Fibroblast of lung (primary cell): ENCODE measurements at regions not wholly inside any gene's neighbourhood (a gene's known extent, or its start where the extent isn't known, plus 50 kb on each side); places are given as distances from the start of the nearest gene placed in this dataset.

Experiments used
- DNase-seq, 2 donors: peaks; one replicate each; pipeline versions ENCODE4 v3.0.0 to v3.0.0-alpha.2; 2010; ENCODE audit warnings: low read depth in 2 of 2
- H2AFZ ChIP-seq: 2 replicates; pipeline ENCODE4 v1.5.1; 2012; ENCODE audit warnings: low read length, control low read depth, inconsistent platforms
- H3K27ac ChIP-seq: 2 replicates; pipeline ENCODE4 v1.5.1; 2011; ENCODE audit warnings: low read length, control low read depth; ENCODE audit not compliant: insufficient read depth
- H3K27me3 ChIP-seq: 2 replicates; pipeline ENCODE4 v1.5.1; 2011; ENCODE audit warnings: mild to moderate bottlenecking, low read length; ENCODE audit not compliant: control insufficient read depth, insufficient read depth
- H3K36me3 ChIP-seq: 2 replicates; pipeline ENCODE4 v1.5.1; 2011; ENCODE audit warnings: low read length; ENCODE audit not compliant: control insufficient read depth, insufficient read depth
- H3K4me1 ChIP-seq: 2 replicates; pipeline ENCODE4 v1.5.1; 2011; ENCODE audit warnings: low read length; ENCODE audit not compliant: control insufficient read depth, insufficient read depth; ENCODE audit errors: extremely low read depth
- H3K4me2 ChIP-seq: 2 replicates; pipeline ENCODE4 v1.5.1; 2011; ENCODE audit warnings: low read length, control low read depth; ENCODE audit not compliant: insufficient read depth; ENCODE audit errors: extremely low read depth
- H3K4me3 ChIP-seq, 4 experiments: fragments of 200-600 bp in 1 of 4; sonication (generic) in 1 of 4; replicated peaks in 1 of 4; 2 replicates each; pipeline ENCODE4 v1.5.1; 2011 to 2016; ENCODE audit warnings: low read length in 4 of 4, low read depth in 3 of 4, mild to moderate bottlenecking in 3 of 4, control low read depth in 2 of 4, inconsistent platforms in 1 of 4, mixed read lengths in 1 of 4; ENCODE audit not compliant: insufficient read depth in 1 of 4; ENCODE audit errors: control extremely low read depth in 1 of 4
- H3K79me2 ChIP-seq: 2 replicates; pipeline ENCODE4 v1.5.1; 2012; ENCODE audit warnings: mild to moderate bottlenecking, low read length, inconsistent platforms; ENCODE audit not compliant: control insufficient read depth, insufficient read depth
- H3K9ac ChIP-seq: 2 replicates; pipeline ENCODE4 v1.5.1; 2011; ENCODE audit warnings: mild to moderate bottlenecking, low read length, control low read depth; ENCODE audit not compliant: insufficient read depth
- H3K9me3 ChIP-seq: 2 replicates; pipeline ENCODE4 v1.5.1; 2012; ENCODE audit warnings: low read depth, low read length; ENCODE audit not compliant: control insufficient read depth, insufficient read depth
- H4K20me1 ChIP-seq: 2 replicates; pipeline ENCODE4 v1.5.1; 2011; ENCODE audit warnings: low read length; ENCODE audit not compliant: control insufficient read depth, insufficient read depth; ENCODE audit errors: extremely low read depth
- EZH2 ChIP-seq: IDR thresholded peaks from 2 replicates; pipeline ENCODE4 v1.5.1; 2012; ENCODE audit warnings: low read length, control low read depth, mild to moderate bottlenecking; ENCODE audit errors: missing control alignments
- TF ChIP-seq, protein P1 (sequence below), 2 donors: IDR thresholded peaks in 1 of 2; conservative IDR thresholded peaks in 1 of 2; 1 replicate in 1 of 2; 2 replicates in 1 of 2; pipeline ENCODE4 v1.5.1; 2011 to 2012; ENCODE audit warnings: low read length in 2 of 2, control low read depth in 1 of 2, inconsistent platforms in 1 of 2, low read depth in 1 of 2, mild to moderate bottlenecking in 1 of 2

DNA sequence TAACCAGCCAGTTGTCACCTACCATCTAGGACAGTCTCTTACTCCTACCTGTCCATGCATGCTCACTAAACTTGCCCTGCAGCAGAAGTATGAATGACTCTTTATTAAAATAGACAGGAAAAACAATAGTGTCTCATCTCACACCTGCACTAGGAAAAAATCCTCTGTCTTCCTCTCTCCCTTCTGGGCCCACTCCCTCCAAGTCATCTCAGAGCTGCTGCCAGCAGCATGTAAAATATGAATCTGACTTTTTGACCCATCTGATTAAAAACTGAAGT lies 93.5 kb upstream of the THBS1 start:
- DNase-seq = no peak
- no peaks in the 10 kb centered on the region for H3K79me2 ChIP-seq
- no peaks in the 10 kb centered on the region for H3K9me3 ChIP-seq
- H3K27me3 ChIP-seq = no peaks in the 10 kb centered on the region
- no peak overlapping the region for H3K9ac ChIP-seq
- H3K36me3 ChIP-seq = no peaks in the 10 kb centered on the region
- no peaks in the 10 kb centered on the region for H3K4me1 ChIP-seq
- H4K20me1 ChIP-seq = no peaks in the 10 kb centered on the region
- no peak overlapping the region for H3K4me3 ChIP-seq
- TF ChIP-seq, protein P1, sequence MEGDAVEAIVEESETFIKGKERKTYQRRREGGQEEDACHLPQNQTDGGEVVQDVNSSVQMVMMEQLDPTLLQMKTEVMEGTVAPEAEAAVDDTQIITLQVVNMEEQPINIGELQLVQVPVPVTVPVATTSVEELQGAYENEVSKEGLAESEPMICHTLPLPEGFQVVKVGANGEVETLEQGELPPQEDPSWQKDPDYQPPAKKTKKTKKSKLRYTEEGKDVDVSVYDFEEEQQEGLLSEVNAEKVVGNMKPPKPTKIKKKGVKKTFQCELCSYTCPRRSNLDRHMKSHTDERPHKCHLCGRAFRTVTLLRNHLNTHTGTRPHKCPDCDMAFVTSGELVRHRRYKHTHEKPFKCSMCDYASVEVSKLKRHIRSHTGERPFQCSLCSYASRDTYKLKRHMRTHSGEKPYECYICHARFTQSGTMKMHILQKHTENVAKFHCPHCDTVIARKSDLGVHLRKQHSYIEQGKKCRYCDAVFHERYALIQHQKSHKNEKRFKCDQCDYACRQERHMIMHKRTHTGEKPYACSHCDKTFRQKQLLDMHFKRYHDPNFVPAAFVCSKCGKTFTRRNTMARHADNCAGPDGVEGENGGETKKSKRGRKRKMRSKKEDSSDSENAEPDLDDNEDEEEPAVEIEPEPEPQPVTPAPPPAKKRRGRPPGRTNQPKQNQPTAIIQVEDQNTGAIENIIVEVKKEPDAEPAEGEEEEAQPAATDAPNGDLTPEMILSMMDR (conservative IDR thresholded peaks at IDR 0.05 in 1 of 2, IDR thresholded peaks at IDR 0.05 in 1 of 2; ENCODE audit: low read depth in 1 of 2, low read length in 2 of 2) = no peak
- TF ChIP-seq EZH2 = no peak
- H3K4me2 ChIP-seq = no peak overlapping the region
- no peak overlapping the region for H2AFZ ChIP-seq
- no peak overlapping the region for H3K27ac ChIP-seq

DNA sequence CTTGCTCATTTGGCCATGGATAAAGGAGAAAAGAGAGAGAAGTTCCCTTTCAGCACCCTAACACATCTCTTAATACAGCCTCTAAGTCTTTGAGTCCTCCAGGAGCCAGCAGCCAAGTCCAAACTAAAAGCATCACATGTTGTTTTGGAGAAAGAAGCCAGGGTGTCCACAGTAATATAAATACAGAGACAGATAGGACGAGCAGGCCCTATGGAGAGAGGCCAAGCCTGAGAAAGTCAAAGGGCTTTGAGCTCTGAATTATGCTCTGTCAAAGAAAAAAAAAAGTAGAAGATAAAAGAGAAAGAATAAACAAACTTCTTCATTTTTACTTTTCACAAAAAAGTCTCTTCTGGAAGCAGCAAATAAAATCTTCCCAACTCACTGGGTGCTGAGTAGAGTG lies 92.4 kb upstream of the THBS1 start:
- Histone ChIP-seq H3K79me2 (no peaks in the 10 kb centered on the region), H3K4me3 (no peak overlapping the region), H2AFZ (no peak overlapping the region), H3K27me3 (no peaks in the 10 kb centered on the region), H4K20me1 (no peaks in the 10 kb centered on the region), H3K36me3 (no peaks in the 10 kb centered on the region), H3K9ac (no peak overlapping the region), H3K27ac (no peak overlapping the region), H3K4me2 (no peak overlapping the region), H3K4me1 (no peaks in the 10 kb centered on the region), H3K9me3 (no peaks in the 10 kb centered on the region)
- no peak for TF ChIP-seq EZH2
- TF ChIP-seq, protein P1 (conservative IDR thresholded peaks at IDR 0.05 in 1 of 2, IDR thresholded peaks at IDR 0.05 in 1 of 2; ENCODE audit: low read depth in 1 of 2, low read length in 2 of 2) = no peak
- peak in 1 of 2 donors; percentile 80 for DNase-seq

DNA sequence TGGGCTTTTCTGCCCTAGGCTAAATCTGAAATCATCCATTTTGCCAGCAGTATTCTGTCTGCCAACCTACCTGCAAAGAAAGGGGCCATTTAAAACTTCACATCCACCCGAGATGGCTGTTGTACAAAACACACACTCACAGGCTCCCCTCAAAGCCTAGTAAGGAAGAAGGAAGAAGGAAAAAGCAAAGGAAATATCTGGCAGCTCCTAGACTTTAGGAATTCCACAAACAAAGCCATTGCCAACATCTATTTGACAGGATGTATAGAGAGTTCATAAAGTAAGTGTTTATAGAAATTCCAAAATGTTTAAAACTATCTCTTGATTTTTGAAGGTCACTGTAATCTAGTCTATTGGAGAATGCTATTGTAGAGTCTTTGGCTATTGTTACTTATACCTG lies 91.9 kb upstream of the THBS1 start:
- Histone ChIP-seq H4K20me1 (no peaks in the 10 kb centered on the region), H3K9me3 (no peaks in the 10 kb centered on the region), H3K9ac (no peak overlapping the region), H2AFZ (no peak overlapping the region), H3K4me1 (no peaks in the 10 kb centered on the region), H3K79me2 (no peaks in the 10 kb centered on the region), H3K27me3 (no peaks in the 10 kb centered on the region), H3K4me3 (no peak overlapping the region), H3K36me3 (no peaks in the 10 kb centered on the region), H3K4me2 (no peak overlapping the region), H3K27ac (no peak overlapping the region)
- DNase-seq = no peak
- TF ChIP-seq EZH2 = no peak
- TF ChIP-seq, protein P1 (conservative IDR thresholded peaks at IDR 0.05 in 1 of 2, IDR thresholded peaks at IDR 0.05 in 1 of 2; ENCODE audit: low read depth in 1 of 2, low read length in 2 of 2) = no peak
